ENCODE measurements at regions not wholly inside any gene's neighbourhood (a gene's known extent, or its start where the extent isn't known, plus 50 kb on each side); places are given as distances from the start of the nearest gene placed in this dataset.
A peak's percentile ranks its signal among the peaks of the same experiment; 100 is the strongest.

DNA sequence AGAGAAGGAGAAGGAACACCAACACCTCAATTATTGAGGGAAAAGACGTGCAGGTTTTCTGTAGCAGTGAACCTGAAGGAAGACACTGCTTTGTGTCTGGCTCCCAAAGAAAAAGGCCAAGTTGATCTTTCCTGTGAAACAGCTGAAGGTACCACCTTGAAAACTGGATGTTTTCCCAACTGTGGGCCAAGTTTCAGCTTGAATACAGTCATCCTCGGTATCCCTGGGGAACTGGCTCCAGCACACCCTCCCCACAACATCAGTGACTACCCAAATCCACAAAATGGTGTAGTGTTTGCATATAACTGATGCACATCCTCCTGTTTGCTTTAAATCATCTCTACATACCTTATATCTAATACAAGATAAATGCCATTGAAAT lies 297.0 kb upstream of the PITRM1 start:
- TF ChIP-seq CTCF (IDR thresholded peaks at IDR 0.05; ENCODE audit: insufficient read depth, low read depth, low read length) = no peak
- H3K4me3 ChIP-seq (ENCODE audit: low read depth, low read length) = no peak overlapping the region
- DNase-seq (ENCODE audit: low read depth) = no peak

DNA sequence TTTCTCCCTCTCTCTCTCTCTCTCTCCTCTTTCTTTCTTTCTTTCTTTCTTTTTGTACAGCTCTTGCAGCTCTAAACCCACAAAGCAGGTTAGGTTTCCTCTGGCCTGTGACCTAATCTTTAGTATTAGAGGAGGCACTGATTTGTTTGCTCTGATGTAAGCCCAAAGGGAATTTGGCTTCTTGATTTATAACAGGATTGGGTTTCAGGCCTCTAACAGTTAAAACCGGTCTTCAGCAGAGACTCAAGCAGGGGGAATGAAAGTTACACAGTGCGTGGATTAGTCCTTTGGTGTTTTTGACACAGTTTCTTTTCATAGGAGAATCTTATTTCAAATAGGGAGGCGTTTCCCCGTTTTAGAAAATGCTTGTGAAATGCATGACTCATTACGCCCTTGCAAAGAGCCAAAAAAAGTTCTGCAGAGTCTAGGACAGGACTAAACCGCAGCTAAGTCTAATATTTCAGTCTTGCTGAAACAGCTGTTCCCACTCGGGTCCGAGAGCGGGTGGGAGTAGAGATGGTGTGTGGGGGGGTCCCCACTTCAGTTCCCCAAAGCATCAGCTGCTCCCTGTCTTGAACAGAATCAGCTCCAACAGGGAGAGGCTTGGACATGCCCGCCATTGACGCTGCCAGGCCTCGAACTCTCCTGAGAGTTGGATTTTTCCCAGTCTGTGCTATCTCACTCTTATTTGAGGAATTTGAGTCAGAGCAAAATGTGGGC lies 296.5 kb upstream of the PITRM1 start:
- peak; percentile 97 for DNase-seq (ENCODE audit: low read depth)
- TF ChIP-seq CTCF (IDR thresholded peaks at IDR 0.05; ENCODE audit: insufficient read depth, low read depth, low read length) = no peak
- peak overlapping the region; percentile 11 for H3K4me3 ChIP-seq (ENCODE audit: low read depth, low read length)

DNA sequence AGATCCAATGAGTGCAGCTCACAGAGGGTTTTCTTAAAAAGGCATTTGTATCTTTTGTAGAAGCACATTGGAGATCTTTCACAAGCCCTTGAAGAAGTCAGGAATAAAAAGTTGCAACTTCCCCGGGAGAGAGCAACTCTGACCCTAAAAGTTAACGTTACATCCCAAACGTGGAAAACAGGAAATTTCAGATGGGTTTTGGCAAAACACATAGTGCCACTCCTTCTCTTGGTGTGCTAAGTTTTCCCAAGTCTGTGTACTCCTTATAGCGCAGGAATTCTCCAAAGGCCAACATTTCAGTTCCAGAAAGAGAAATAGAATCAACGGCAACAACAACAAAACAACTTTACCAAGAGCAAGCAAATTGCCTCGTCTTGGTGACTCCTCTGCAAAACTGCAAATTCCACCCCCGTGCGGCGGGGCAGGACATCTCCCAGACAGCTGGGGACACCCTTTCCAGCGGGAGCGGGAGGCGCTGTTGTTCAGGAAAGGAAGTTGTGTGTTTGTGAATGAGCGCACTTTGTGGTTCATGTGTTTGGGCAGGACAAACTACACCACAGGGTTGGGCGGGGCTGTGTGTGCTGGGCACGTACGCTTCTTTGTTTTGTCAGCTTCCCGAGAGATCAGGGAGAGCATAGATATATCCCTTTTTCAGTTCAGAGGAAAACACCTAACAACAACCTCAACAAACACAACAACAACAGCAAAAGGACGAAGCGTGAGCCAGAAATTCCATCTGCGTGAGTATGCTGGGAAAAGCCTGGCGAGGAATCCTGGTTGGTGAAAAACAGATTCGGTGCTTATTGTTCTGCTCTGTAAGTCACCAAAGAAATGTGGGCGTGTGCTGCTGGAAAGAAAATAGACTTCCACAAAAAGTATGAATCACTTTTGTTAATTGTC lies 294.7 kb upstream of the PITRM1 start:
- TF ChIP-seq CTCF (IDR thresholded peaks at IDR 0.05; ENCODE audit: insufficient read depth, low read depth, low read length) = peak; percentile 64
- peak overlapping the region; percentile 48 for H3K4me3 ChIP-seq (ENCODE audit: low read depth, low read length)
- peak; percentile 96 for DNase-seq (ENCODE audit: low read depth)

GRCh38 chr10:3465406-3465891 lies 292.9 kb upstream of the PITRM1 start:
- no peak overlapping the region for H3K4me3 ChIP-seq (ENCODE audit: low read depth, low read length)
- DNase-seq (ENCODE audit: low read depth) = no peak
- TF ChIP-seq CTCF (IDR thresholded peaks at IDR 0.05; ENCODE audit: insufficient read depth, low read depth, low read length) = no peak

- no peak for DNase-seq (ENCODE audit: low read depth)
- no peak overlapping the region for H3K4me3 ChIP-seq (ENCODE audit: low read depth, low read length)
- TF ChIP-seq CTCF (IDR thresholded peaks at IDR 0.05; ENCODE audit: insufficient read depth, low read depth, low read length) = no peak
These were observed 292.3 kb upstream of the PITRM1 start for GRCh38 chr10:3464760-3465405.

DNA sequence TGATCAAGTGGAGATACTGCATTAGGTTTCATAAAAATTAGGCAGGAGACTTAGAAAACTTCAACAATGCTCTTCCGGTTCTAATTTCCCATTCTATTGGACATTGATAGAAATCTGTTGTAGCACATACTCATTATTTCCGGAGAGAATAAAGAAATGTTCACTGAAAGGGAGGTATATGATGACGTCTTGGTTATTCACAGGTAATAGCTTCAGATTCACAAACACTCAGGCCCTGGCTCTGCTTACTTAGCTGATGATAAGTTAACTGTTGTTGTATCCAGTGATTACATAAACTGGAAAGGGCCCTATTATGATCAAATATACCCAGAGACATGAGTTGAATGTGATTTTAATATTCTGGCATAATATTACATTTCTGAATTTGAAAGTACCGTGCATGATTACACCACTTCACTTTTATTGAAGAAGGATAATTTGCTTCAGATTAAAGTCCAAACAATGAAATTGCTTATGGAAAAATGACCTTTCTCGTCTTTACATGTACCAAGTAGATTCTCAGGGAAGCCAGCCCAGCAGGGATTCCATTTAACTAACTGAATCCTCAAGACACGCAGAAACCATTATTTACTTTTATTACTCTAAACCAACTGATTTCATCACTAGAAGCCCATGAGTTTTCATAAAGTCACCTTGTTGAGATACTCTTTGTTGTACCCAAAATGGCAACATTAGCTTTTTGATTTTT lies 288.0 kb upstream of the PITRM1 start:
- no peak overlapping the region for H3K4me3 ChIP-seq (ENCODE audit: low read depth, low read length)
- no peak for TF ChIP-seq CTCF (IDR thresholded peaks at IDR 0.05; ENCODE audit: insufficient read depth, low read depth, low read length)
- DNase-seq (ENCODE audit: low read depth) = no peak

All from fibroblast of villous mesenchyme (primary cell).